Dendritic cell treated with granulocyte-macrophage colony-stimulating factor and Interleukin-4, amounts not matched to agents 40 ng/mL and 50 ng/mL, for 4 days (primary cell): ENCODE measurements at regions not wholly inside any gene's neighbourhood (a gene's known extent, or its start where the extent isn't known, plus 50 kb on each side); places are given as distances from the start of the nearest gene placed in this dataset.

Experiments
- H3K27ac Mint-ChIP-seq: one replicate; pipeline ENCODE4 v1.8.0; 2022; ENCODE audit warnings: mild to moderate bottlenecking, mixed read lengths
- H3K27me3 Mint-ChIP-seq: one replicate; pipeline ENCODE4 v1.8.0; 2022; ENCODE audit warnings: mild to moderate bottlenecking, mixed read lengths
- H3K36me3 Mint-ChIP-seq: one replicate; pipeline ENCODE4 v1.8.0; 2022; ENCODE audit warnings: low read depth, mixed read lengths
- H3K4me1 Mint-ChIP-seq: one replicate; pipeline ENCODE4 v1.8.0; 2022; ENCODE audit warnings: low read depth, mixed read lengths
- H3K4me3 Mint-ChIP-seq: one replicate; pipeline ENCODE4 v1.8.0; 2022; ENCODE audit warnings: mild to moderate bottlenecking, moderate library complexity, mixed read lengths
- H3K9me3 Mint-ChIP-seq: one replicate; pipeline ENCODE4 v1.8.0; 2022; ENCODE audit warnings: mixed read lengths
- intact Hi-C: fragments of 100-400 bp; cut with micrococcal nuclease; formaldehyde crosslinking; loops from one replicate; pipeline ENCODE4 v1.15.0; 2022

- no peak overlapping the region for H3K4me3 Mint-ChIP-seq
- intact Hi-C loops: no loop called here
- H3K4me1 Mint-ChIP-seq: no peaks in the 10 kb centered on the region
Measured at GRCh38 chr12:41715256-41715655, 429.4 kb downstream of the GXYLT1 start.

GRCh38 chr12:41709463-41710285 lies 435.0 kb downstream of the GXYLT1 start:
- H3K27me3 Mint-ChIP-seq: peaks cover 2% of the 10 kb centered on the region
- intact Hi-C loops: no loop called here
- no peak overlapping the region for H3K27ac Mint-ChIP-seq
- H3K36me3 Mint-ChIP-seq: no peaks in the 10 kb centered on the region
- no peaks in the 10 kb centered on the region for H3K9me3 Mint-ChIP-seq
- H3K4me1 Mint-ChIP-seq: no peaks in the 10 kb centered on the region
- no peak overlapping the region for H3K4me3 Mint-ChIP-seq

More at GRCh38 chr12:41715256-41715655, 429.4 kb downstream of the GXYLT1 start:
- Mint-ChIP-seq H3K27ac (no peak overlapping the region), H3K36me3 (no peaks in the 10 kb centered on the region), H3K9me3 (no peaks in the 10 kb centered on the region), H3K27me3 (no peaks in the 10 kb centered on the region)

DNA sequence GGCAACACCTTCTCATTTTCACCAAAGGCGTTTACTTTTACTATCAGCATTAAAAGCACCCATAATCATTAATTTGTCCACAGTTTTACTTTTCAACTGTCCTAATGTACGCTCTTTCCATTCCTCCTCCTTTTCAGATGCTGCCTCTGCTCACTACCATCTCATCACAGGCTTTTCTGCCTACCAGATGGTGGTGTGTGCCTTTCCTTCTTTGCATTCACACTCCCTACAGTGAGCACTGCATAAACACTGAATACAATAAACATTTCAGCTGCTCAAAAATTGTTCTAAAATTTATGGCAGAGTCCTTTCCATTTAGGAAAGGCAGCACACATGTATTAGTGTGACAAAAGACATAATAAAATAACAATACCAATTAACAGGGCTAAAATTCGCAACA lies 435.7 kb downstream of the GXYLT1 start:
- H3K4me3 Mint-ChIP-seq: no peak overlapping the region
- H3K27ac Mint-ChIP-seq: no peak overlapping the region
- no peaks in the 10 kb centered on the region for H3K9me3 Mint-ChIP-seq
- intact Hi-C loops: no loop called here
- no peaks in the 10 kb centered on the region for H3K4me1 Mint-ChIP-seq
- H3K36me3 Mint-ChIP-seq: no peaks in the 10 kb centered on the region
- peaks cover 2% of the 10 kb centered on the region for H3K27me3 Mint-ChIP-seq

GRCh38 chr12:41706376-41706775 lies 438.3 kb downstream of the GXYLT1 start:
- H3K4me1 Mint-ChIP-seq: no peaks in the 10 kb centered on the region
- intact Hi-C loops: no loop called here
- no peak overlapping the region for H3K27ac Mint-ChIP-seq
- peaks cover 2% of the 10 kb centered on the region for H3K27me3 Mint-ChIP-seq
- no peak overlapping the region for H3K4me3 Mint-ChIP-seq
- no peaks in the 10 kb centered on the region for H3K36me3 Mint-ChIP-seq
- H3K9me3 Mint-ChIP-seq: no peaks in the 10 kb centered on the region

DNA sequence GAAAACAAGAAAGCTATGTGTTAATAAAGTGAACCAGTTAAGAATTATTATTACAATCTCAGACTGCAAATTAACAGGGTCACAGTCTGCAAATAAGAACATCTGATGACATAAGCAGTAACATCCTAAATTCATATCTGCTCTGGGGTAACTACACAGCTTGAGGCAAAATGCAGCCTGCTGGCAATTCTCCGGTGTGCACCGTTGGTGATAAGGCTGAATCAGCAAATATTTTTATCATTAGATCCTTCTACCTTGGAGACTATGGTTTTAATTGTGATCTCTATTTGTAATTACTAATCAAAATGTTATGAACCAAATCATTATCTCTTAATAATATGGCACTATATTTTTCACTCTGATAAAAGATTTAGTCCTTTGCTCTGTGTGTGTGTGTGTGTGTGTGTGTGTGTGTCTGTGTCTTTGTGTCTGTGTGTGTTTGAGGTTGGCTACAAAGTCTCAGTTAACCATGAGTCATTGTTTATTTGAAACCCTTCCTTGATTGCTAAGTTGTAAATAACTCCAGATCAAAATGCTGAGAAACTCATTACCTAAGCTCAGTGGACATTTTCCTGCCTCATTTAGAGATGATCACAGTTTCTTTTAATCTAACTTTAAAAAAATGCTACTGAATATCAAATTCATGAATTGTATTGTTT lies 442.6 kb downstream of the GXYLT1 start:
- H3K4me3 Mint-ChIP-seq: no peak overlapping the region
- peaks cover 2% of the 10 kb centered on the region for H3K4me1 Mint-ChIP-seq
- H3K27me3 Mint-ChIP-seq: no peaks in the 10 kb centered on the region
- no peak overlapping the region for H3K27ac Mint-ChIP-seq
- H3K9me3 Mint-ChIP-seq: no peaks in the 10 kb centered on the region
- intact Hi-C loops: no loop called here
- H3K36me3 Mint-ChIP-seq: no peaks in the 10 kb centered on the region

DNA sequence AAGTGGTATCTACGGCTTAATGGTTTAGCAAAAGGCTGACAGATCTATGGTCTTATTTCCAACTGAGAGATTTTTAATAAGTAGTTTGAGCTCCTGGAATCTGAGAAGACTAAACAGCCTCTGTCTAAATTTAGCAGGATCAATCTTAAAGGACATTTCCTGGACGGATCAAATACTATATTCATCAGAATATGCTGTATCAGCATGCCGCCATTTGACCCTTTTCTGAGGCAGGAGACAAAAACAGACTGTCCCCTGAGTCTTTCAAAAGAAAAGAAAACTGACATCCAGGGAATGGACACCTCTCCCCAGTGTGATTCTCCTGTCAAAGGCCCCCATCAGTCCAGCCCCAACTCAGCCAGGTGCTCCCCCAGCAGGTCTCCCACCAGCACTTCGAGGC lies 443.7 kb downstream of the GXYLT1 start:
- no peaks in the 10 kb centered on the region for H3K36me3 Mint-ChIP-seq
- no peak overlapping the region for H3K27ac Mint-ChIP-seq
- peaks cover 14% of the 10 kb centered on the region for H3K4me1 Mint-ChIP-seq
- H3K27me3 Mint-ChIP-seq: no peaks in the 10 kb centered on the region
- intact Hi-C loops: no loop called here
- H3K9me3 Mint-ChIP-seq: no peaks in the 10 kb centered on the region
- H3K4me3 Mint-ChIP-seq: no peak overlapping the region

DNA sequence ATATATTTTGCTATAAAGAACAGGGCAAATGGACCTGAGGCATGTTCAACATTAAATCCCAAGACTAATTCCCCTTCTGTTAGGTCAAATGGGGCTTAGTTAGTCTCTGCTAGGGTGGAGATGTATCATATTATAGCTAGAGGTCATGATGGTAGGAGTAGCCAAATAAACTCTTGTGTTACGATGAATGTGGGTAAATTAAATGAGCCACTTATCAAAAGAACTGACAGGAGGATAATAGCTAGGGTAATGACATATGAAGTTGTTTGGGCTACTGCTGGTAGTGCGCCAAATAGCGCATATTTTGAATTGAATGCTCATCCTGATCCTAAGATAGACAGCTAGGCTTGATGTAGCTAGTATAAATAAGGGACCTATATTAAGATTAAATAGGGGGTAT lies 445.0 kb downstream of the GXYLT1 start:
- Mint-ChIP-seq H3K27me3 (no peaks in the 10 kb centered on the region), H3K27ac (no peak overlapping the region), H3K9me3 (no peaks in the 10 kb centered on the region), H3K4me3 (no peak overlapping the region), H3K4me1 (peaks cover 14% of the 10 kb centered on the region), H3K36me3 (no peaks in the 10 kb centered on the region)
- intact Hi-C loops: no loop called here

GRCh38 chr12:41697161-41697560 lies 447.5 kb downstream of the GXYLT1 start:
- no peak overlapping the region for H3K4me3 Mint-ChIP-seq
- peaks cover 14% of the 10 kb centered on the region for H3K4me1 Mint-ChIP-seq
- H3K9me3 Mint-ChIP-seq: peaks cover 4% of the 10 kb centered on the region
- H3K27me3 Mint-ChIP-seq: no peaks in the 10 kb centered on the region
- peak overlapping the region; percentile 21 for H3K27ac Mint-ChIP-seq
- intact Hi-C loops: no loop called here
- H3K36me3 Mint-ChIP-seq: no peaks in the 10 kb centered on the region

DNA sequence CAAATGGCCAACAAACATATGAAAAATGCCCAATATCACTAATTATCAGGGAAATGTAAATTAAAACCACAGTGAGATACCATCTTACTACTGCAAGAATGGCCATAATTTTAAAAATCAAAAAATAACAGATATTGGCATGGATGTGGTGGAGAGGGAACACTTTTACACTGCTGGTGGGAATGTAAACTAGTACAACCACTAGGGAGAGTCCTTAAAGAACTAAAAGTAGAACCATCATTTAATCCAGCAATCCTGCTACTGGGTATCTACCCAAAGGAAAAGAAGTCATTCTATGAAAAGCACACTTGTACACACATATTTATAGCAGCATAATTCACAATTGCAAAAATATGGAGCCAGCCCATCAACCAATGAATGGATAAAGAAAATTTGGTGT lies 459.7 kb downstream of the GXYLT1 start:
- intact Hi-C loops: no loop called here
- no peaks in the 10 kb centered on the region for H3K9me3 Mint-ChIP-seq
- no peaks in the 10 kb centered on the region for H3K36me3 Mint-ChIP-seq
- H3K4me3 Mint-ChIP-seq: no peak overlapping the region
- H3K4me1 Mint-ChIP-seq: no peaks in the 10 kb centered on the region
- no peaks in the 10 kb centered on the region for H3K27me3 Mint-ChIP-seq
- no peak overlapping the region for H3K27ac Mint-ChIP-seq

- Mint-ChIP-seq H3K36me3 (no peaks in the 10 kb centered on the region), H3K4me1 (no peaks in the 10 kb centered on the region), H3K27ac (no peak overlapping the region), H3K27me3 (no peaks in the 10 kb centered on the region), H3K4me3 (no peak overlapping the region), H3K9me3 (no peaks in the 10 kb centered on the region)
- intact Hi-C loops: no loop called here
Measured at GRCh38 chr12:41683513-41684240, 461.0 kb downstream of the GXYLT1 start.

- Mint-ChIP-seq H3K4me1 (no peaks in the 10 kb centered on the region), H3K9me3 (no peaks in the 10 kb centered on the region), H3K36me3 (no peaks in the 10 kb centered on the region), H3K4me3 (no peak overlapping the region), H3K27ac (no peak overlapping the region), H3K27me3 (no peaks in the 10 kb centered on the region)
- intact Hi-C loops: no loop called here
Measured at GRCh38 chr12:41683023-41683422, 461.7 kb downstream of the GXYLT1 start.

DNA sequence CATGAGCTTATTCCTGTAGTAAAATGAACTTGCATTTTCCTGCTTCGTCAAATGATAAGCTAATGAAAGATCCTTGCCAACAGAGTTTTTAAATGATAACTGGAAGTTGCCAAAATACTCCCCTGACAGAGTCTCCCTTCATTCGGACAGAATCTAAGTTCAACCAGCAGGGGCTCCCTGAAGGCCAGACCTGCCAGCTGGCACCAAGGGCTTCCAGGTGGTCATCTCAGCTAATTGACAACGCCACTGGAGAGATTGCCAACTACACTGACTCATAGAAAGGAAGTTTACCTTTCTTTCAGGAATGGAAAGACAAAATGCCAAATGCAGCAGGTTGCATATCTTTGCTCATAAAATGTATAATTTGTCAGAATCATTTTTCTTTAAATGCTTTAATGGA lies 462.8 kb downstream of the GXYLT1 start:
- Mint-ChIP-seq H3K4me3 (no peak overlapping the region), H3K27me3 (no peaks in the 10 kb centered on the region), H3K36me3 (no peaks in the 10 kb centered on the region), H3K27ac (no peak overlapping the region), H3K9me3 (no peaks in the 10 kb centered on the region), H3K4me1 (no peaks in the 10 kb centered on the region)
- intact Hi-C loops: no loop called here

GRCh38 chr12:41680155-41680554 lies 464.5 kb downstream of the GXYLT1 start:
- no peak overlapping the region for H3K4me3 Mint-ChIP-seq

GRCh38 chr12:41663598-41664265 lies 475.6 kb downstream of the PDZRN4 start:
- Mint-ChIP-seq H3K4me3 (no peak overlapping the region), H3K27ac (no peak overlapping the region), H3K36me3 (no peaks in the 10 kb centered on the region), H3K27me3 (no peaks in the 10 kb centered on the region), H3K4me1 (no peaks in the 10 kb centered on the region), H3K9me3 (no peaks in the 10 kb centered on the region)
- intact Hi-C loops: loop anchor here (2.0 kb wide), 1 partner anchor 389 kb away; no protein-coding TSS in a partner anchor

More at GRCh38 chr12:41680155-41680554, 464.5 kb downstream of the GXYLT1 start:
- Mint-ChIP-seq H3K27me3 (no peaks in the 10 kb centered on the region), H3K4me1 (no peaks in the 10 kb centered on the region), H3K36me3 (no peaks in the 10 kb centered on the region), H3K9me3 (no peaks in the 10 kb centered on the region), H3K27ac (no peak overlapping the region)
- intact Hi-C loops: no loop called here
